Forelimb muscle (tissue), 1 donor: ENCODE measurements at regions not wholly inside any gene's neighbourhood (a gene's known extent, or its start where the extent isn't known, plus 50 kb on each side); places are given as distances from the start of the nearest gene placed in this dataset.

ENCODE experiments used
- DNase-seq: peaks from one replicate; pipeline ENCODE4 v3.0.0-alpha.2; 2013; ENCODE audit warnings: low read depth

DNA sequence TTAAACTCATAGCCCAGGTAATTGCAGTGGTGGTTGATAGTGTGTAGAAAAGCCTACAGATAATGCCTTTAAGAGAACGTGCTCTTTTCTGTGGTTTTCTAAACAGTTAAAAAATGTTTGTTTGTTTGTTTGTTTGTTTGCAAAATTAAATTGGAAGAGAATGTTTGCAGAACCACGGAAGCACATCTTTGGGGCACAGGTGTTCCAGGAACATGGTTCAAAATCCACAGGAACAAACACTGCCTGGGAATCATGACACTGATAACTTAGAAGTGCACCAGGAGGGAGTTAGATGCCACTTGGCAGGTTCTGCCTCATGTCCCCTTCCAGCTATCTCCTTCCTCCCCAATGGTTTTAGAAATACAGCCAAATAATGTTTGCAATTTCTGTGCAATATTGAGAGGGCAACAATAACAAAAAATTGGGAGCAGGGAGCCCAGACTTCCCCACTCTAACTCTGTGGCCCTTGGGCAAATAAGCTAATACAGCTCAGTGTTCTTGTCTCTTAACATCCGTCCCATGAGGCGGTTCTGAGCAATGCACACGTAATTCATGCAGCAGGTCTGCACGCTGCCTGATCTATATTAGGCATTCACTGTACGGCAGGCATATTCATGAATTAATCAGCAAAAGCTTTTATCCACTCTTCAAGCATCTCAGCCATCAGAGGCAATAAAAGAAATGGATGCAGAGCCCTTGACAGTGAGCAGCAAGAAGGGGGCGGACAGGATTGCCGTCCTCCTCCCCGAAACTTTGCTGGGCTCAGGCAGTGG is 274.3 kb upstream of the FOXQ1 start:
- DNase-seq, result no peak

DNA sequence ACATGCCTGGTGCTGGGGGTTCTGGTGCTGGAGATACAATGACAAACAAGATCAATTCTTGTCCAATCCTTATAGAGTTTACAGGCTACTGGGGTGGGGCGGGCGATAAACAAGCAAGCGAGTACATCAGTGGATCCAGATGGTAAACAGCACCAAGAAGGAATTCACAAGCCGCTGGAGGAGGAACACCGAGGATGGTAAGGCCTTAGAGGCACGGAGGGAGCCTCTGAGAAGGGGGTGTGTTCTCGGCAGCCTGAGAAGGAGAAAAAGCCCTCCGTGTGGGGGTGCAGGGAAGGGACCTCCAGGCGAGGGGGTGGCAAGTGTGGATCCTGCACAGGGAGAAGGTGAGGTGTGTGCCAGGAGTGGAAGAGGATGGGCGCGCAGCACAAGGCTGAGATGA is 276.5 kb upstream of the FOXQ1 start:
- DNase-seq, result no peak

DNA sequence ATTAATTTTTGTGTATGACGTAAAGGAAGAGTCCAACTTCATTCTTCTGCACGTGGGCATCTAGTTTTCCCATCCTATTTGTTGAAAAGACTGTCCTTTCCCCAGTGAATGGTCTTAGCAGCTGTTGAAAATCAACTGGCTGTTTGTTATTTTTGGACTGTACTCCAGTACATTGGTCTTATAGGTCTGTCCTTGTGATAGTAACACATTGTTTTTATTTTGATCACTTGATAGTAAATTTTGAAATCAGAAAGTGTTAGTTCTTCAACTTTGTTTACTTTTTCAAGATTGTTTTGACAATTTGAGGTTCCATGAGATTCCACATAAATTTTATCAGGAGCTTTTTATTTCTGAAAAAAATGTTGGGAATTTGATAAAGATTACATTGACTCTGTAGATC is 280.2 kb upstream of the FOXQ1 start:
- no peak for DNase-seq

DNA sequence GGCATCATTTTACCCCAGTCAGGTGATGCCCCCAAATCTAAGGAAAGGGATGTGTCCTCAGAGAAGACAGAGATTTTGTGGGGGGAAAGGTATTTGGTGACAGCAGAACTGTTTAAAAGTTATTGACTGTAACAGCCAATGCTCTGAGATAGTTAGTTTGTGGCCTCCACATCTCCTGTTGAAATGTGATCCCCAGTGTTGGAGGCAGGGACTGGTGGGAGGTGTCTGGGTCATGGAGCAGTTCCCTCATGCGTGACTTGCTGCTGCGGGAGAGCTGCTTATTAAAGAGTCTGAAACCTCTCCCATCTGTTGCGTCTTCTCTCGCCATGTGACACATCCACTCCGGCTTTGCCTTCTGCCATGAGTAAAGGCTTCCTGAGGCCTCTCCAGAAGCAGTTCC is 282.8 kb upstream of the FOXQ1 start:
- DNase-seq, result no peak

DNA sequence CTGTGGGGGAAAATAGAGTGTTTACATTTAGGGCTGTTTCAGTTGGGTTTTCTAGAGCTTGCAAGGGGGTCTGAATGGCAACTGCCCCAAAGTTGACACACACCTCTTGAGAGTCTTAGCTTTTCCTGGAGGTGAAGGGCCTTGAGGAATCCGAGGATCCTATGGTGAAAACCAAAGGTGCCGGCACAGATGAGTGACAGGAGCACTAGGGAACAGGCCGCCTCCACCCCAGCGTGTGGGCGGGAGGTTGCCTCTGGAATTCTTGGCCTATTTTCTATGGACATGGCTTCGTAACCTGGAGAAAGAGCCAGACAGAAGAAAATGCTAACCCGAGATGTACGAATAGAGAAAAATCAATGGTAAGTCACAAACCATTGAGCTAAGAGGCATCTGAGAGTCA is 283.2 kb upstream of the FOXQ1 start:
- no peak for DNase-seq

DNA sequence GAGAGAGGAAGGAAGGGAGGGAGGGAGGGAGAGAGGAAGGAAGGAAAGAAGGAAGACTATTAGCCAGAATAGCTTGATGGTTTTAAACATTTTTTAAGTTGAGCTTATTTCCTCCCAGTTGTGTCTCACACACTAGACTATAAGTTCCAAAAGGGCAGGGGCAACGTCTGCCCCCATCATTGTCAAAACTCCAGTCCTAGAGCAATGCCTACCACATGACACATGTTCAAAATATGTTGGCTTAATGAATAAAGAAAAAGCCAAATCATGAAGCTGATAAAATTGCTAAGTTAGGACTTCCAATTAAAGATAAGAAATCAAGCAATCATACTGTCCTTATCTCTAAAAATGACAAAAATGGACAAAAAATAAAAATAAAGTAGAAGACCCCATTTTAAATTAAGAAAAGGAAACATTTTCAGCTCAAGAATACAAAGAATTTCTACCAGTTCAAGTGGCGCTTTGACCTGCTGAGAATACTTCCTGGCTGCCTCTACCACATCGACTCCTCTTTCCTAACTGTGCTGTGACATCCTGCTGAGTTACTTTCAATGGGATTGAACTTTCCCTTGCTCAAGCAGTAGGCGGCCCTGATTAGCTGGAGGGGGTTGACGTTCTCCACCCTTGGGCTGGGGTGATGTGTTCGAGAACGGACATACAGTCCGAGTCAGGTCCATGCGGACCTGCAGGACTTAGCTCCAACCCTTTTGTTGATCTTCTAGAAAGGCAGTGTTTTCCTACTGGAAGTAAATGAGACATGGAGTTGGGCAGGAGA is 283.9 kb upstream of the FOXQ1 start:
- no peak for DNase-seq

DNA sequence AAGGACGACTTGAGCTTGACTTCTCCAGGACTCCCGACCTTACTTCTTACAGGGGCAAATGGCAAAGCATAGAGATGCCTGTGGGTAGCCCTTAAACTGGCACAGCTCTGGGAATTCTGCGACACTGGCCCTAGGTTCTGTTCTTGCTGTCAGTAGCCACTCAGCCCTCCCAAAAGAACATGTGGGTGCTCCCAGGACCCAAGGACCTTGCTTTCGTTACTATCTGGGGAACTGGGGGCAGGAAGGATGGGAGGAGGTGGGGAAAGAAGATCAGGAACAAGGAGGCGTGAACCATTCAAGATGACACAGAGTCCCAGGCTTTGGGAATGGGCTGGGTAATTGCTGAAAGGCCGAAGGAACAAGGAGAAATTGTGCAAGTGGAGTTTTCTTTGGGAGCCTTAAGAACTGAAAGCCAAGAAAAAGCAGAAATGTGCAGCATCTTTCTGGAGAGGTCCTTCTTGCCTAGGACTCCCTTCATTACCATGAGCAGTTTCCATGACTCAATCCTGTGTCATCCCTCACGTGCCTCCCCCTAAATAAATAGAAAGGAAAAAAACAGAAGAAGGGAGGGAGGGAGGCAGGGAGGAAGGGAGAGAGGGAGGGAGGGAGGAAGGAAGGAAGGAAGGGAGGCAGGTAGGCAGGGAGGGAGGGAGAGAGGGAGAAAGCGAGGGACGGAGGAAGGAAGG is 284.6 kb upstream of the FOXQ1 start:
- no peak for DNase-seq

DNA sequence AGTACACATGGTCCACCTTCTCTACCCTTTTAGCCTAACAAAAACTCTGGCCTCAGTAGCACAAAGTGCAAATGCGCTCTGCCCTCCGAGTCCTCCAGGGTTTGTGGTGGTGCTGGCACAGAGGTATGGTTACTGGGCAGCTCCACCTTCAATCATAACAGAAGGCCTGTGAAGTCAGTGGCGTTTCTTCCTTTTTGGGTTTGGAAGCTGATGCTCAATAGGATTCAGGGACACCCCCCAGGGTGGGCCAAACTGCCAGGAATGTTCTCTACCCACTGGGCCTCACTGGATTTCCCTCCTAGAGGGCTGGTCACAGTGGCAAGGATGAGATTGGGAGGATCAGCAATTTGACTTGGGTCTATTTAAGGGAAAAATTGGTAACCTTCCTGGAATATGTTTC is 286.1 kb upstream of the FOXQ1 start:
- DNase-seq, result no peak

DNA sequence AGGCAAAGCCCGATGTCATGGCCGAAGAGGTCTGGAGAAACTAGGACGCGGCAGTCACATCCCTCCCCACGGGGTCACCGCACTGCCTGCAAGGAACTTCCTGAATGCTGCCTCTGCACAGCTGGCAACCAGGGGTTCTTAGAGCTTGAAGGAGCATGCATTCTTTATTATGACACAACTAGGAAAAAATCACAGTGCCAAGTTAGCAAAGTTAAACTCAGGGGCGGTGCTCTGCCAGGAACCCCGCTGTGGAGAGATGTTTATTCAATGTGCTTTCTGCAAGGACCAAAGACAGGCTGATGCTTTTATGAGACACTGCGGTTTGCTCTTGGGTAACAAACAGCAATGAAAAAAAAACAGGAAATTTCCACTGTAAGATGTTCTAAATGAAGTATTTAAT is 287.3 kb upstream of the FOXQ1 start:
- no peak for DNase-seq

DNA sequence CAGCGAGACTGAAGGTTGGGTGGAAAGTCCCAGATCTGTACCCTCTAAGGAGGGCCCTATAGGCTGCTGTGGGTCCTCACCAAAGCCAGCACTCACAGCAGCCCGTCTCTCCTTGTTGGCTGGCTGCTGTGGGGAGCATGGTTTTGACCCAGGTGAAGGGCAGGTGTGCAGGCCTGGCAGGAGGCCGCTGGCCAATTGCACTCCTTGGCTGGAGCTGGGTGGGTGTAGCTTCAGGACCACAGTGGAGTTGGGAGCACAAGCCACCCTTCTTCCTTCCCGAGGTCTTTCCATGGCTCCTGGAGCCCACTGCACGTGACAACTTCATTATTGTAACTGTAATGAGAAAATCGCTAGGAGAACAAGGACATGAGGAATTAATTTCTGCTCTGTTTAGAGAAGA is 287.7 kb upstream of the FOXQ1 start:
- no peak for DNase-seq

DNA sequence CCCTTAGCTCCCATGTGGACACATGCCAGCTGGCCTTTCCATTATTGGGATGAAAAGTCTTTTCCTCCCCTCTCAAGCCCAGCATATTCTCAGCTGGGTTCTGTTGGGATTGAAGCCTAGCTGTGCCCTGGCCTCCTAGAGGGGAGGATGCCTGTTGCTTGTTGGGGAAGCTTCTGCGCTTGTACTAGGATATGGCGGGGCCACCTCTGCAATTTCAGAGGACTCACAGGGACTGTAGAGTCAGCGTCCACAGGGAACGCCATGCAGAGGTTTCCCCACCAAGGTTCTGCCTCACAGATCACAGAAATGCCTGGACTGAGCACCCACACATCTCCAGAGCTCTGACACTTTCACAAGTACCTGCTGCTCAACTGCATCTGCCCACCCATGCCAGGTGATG is 288.7 kb upstream of the FOXQ1 start:
- no peak for DNase-seq

DNA sequence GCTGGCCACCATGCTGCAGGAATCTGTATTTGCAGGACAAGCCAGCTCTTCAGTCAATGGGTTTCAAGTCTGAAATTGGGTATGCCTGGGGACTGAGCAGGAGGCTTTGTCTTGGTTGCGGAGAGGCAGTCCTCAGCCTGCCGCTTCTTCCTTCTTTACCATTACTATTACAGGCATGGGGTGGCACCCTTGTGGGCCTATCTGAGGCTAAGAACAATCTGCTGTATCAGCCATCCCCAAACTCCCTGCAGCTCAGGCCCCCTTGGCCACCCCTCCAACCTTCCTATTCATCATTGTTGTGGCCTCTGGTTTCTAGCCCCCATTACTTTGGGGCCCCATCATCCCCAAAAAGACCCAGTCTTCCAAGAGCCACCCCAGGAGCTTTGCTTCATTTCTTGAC is 289.2 kb upstream of the FOXQ1 start:
- DNase-seq, result no peak

DNA sequence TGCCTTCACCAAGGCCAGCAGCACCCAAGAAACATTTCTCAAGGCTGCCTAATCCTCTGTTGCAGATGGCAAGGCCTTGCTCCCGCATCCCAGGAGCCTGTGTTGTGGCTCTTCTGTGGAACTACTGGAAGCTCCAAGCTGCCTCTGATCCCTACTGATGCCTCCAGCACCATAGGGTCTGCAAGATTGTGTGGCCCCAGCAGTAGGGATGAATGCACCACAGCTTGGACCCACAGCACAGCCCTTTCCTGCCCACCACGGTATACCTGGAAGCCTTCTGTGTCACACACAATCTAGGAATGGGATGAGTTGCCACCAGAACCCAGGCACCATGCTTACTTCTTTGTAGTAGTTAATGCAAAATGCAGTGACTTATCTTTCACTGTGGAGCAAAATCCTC is 291.1 kb upstream of the FOXQ1 start:
- DNase-seq, result no peak

DNA sequence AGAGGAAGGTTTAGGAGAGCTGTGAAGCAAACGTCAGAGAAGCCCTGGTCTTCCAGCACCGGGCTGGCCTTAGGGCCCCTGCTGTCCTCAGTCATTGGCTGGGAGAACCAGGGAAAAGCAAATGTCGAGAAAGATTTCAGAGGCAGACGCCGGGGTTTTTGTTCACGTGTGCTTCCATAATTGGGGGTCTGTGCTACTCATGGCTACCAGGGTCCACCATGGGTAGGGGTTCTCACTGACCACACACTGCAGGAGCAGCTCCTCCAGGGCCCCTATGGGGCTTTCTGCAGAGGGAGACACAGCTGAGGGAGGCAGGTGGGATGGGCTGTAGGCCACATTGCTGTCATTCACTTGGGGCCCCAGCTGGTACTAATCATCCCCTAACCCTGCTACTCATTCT is 291.8 kb upstream of the FOXQ1 start:
- DNase-seq, result no peak

DNA sequence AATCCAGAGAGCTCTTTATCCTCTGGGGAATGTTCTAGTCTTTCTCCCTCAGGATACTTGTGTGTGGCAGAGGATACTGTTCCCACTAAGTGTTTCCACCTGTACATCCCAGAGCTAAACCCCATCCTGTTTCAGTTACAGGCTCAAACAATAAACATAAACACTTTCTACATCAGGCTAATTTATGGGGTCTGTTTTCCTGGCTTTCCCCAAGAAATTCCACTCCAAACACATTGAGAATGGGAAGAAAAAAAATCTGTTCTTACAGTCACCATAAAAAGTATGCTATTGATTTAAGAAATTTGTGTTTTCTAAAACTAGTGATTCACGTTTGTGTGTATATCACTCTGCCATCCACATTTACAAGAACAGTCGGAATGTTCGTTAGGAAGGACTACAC is 293.9 kb upstream of the FOXQ1 start:
- no peak for DNase-seq

DNA sequence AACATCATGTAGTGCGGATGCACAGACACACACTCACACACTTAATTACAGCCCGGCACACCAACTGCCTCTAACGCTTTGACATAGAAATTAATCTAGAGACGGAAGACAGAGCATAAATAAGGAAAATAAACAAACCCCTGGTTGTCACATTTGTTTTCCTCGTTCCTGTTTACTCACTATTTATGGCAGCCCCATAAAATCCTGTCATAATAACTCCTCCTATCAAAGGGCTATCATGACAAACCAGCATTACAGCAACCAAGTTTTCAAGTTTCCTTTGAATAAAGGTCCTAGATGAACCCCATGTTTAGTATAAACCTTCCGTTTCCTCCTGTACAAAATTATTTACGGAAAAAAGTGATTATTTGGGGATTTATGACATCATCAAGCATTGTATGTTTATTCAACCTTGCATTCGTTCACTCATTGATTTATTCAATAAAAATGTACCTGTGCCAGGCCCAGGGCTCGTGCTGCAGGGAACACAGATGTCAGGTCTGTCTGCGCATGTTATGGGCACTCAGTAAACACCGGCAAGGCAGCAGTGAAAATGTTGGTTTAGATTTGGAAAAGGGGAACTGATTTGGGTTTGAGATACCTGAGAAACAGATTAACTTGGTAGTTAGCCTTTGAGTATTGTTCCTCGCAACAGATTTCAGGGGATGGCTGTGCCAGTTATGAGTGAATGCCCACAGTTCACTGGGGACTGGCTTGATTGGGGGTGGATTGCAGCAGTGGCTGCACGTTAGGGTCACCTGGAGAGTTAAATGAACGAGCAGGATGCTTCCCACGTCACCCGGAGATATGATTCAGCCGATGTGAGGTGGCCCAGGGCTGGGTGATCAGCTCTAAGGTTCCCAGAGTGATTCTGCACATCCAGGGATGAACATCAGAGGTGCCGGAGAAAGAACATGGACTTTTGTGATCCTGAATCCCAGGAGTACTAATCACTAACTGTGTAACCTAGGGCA is 295.3 kb upstream of the FOXQ1 start:
- no peak for DNase-seq

DNA sequence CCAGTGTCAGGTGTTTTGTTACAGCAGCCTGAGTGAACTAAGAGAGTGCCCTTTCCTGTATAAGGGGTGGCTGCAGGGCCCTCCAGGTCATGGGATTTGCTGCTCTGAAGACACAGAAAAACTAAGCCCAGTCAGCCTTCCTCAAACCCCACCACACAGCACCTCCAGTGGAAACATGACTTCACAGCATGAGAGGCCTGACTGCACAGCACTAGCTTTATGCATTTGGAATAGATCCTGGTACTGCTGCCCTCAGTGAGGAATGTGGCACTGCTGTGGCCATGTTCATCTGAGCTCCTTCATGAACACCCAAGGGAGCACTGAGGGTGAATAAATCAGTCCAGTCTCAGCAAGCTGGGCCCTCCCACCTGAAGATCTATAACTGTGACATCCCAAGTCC is 296.1 kb upstream of the FOXQ1 start:
- no peak for DNase-seq

DNA sequence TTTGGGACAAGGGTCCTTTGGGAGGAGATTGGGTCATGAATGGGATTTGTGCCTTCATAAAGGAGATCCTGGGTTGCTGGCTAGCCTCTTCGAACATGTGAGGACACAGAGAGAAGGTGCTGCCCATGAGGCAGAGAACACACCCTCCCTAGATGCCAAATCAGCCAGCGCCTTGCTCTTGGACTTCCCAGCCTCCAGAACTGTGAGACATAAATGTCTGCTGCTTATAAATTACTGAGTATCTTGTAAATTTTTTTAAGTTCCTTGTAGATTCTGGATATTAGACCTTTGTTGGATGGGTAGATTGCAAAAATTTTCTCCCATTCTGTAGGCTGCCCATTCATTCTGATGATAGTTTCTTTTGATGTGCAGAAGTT is 297.5 kb upstream of the FOXQ1 start:
- no peak for DNase-seq

DNA sequence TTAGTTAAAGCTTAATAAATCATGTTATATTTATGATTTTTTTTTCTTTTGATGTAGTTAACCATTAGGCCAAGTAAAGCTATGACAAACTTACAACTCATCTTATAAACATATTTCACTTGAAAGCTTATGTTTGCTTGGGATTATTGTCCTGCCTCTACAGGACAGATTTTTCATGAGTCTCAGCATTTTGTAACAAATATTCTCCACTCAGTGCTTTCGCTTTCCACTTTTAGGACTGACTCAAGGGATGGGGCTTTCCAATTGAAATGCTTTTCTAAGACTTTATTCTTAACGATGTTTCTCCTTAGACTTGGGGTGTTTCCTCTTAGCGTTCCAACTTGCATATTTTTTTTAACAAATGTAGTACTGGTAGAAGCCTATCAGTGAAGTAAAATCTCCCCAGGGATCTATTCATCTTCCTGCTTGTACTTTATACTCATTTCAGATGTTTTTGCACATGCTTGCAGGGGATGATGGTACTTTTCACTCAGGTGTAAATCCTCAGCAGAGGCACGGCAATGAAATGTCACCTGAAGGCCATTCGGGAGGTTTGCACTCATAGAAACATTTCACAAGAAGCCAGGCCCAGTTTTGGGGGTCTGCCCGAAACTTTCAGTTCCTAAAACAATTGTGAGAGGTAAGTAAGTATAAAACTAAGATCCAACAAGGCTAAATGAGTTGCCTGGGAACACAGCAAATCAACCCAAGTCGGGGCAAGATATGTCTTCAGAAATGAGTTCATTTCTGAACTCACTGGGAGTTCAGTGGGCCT is 298.1 kb upstream of the FOXQ1 start:
- DNase-seq, result no peak

DNA sequence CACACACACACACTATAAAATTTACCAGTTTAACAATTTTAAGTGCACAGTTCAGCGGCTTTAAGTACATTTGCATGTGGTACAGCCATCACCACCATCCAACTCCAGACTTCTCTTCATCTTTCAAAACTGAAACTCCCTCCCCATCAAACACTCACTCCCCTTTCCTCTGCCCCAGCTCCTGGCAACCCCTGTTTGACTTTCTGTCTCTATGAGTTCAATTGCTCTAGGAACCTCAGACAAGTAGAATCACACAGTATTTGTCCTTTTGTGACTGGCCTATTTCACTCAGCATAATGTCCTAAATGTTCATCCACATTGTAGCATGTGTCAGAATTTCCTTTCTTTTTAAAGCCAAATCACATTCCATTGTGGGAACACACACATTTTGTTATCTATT is 302.8 kb upstream of the FOXQ1 start:
- no peak for DNase-seq

DNA sequence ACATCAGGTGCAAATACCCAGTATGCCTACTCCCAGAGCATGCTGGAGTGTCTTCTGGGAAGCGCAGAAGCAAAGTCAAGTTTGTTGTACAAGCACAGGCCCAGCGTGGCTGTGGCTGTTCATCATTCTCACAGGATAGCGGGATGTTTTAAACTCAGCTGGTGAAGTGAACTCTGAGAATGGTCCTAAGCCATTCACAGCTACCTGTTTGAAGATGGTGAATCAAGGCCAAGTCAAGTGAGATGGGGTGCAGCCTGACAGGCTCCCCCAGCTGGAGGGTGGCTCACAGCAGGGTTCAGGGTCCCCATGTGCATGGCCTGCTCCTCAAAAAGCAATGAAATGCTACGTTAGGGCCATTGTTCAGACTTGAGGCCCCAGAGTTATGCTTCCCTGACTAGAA is 304.7 kb upstream of the FOXQ1 start:
- no peak for DNase-seq
